ENCODE measurements at regions not wholly inside any gene's neighbourhood (a gene's known extent, or its start where the extent isn't known, plus 50 kb on each side); places are given as distances from the start of the nearest gene placed in this dataset.
A peak's percentile ranks its signal among the peaks of the same experiment; 100 is the strongest.

DNA sequence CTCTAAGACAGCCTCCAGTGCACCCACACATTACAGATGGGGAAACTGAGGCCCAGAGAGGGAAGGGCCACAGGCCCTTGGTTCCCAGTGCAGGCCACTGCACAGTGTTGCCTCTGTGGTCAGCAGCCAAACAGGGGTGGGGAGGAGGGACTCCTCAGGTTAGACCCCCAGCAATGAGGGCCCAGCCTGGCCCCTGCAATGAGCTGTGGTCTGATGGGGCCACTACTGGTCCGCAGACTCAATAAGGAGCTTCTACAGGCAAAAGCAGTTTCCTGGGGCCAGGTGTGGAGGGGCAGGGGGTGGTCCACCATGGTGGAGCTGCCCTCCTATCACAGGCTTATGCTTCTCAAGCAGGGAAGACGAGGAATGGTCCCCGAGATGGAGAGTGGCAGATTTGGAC lies 87.6 kb downstream of the HS1BP3 start:
- Histone ChIP-seq H3K9me3 (no peaks in the 10 kb centered on the region), H3K36me3 (no peaks in the 10 kb centered on the region), H3K27me3 (no peaks in the 10 kb centered on the region), H3K4me1 (peaks cover 11 to 40% (median 26%) of the 10 kb centered on the region in 9 donors), H3K4me3 (no peak overlapping the region), H3K27ac (no peak overlapping the region)
- no peak for TF ChIP-seq CTCF (IDR thresholded peaks at IDR 0.05)
- intact Hi-C loops (cut with DNase I), result loop anchor here in 1 of 10 donors (5.0 kb wide), 1 partner anchor 36 kb away; no protein-coding TSS in a partner anchor
- DNase-seq (no peak), ATAC-seq (no peak)
- 97 to 99% methylated on average over 3 of the region's 3 CpGs for WGBS, 2 donors

DNA sequence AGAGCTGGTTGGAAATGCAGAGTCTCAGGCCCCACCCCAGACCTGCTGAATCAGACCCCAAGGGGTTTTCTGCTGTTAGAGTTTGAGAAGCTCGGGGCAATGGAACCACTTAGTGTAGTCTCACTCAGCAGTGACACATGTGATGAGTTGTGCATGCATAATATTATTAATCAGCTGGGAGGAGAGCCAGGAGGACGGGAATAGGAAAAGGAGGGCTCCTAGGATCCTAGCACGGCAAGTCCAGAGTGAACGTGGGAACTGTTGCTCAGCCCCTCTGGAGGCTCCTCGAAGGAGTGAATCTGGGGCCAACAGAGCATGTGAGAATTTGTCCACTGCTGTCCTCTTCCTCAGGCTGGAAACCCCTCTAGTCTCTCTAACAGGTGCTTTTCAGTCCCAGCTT lies 87.1 kb downstream of the HS1BP3 start:
- no peaks in the 10 kb centered on the region for H3K9me3 ChIP-seq
- no peaks in the 10 kb centered on the region for H3K36me3 ChIP-seq
- intact Hi-C loops (cut with DNase I), result loop anchor here in 2 of 10 donors (2.0 to 5.0 kb wide), 2 partner anchors 29 to 37 kb away; no protein-coding TSS in a partner anchor
- no peak overlapping the region for H3K4me3 ChIP-seq
- DNase-seq (no peak), ATAC-seq (peak in 1 of 8 donors; percentile 8)
- TF ChIP-seq CTCF (IDR thresholded peaks at IDR 0.05), result no peak
- H3K27ac ChIP-seq, result peak overlapping the region in 2 of 10 donors; percentile 5 to 10
- peaks cover 15 to 46% (median 31%) of the 10 kb centered on the region in 9 donors for H3K4me1 ChIP-seq
- 77 to 78% methylated on average over 5 of the region's 5 CpGs for WGBS, 2 donors
- H3K27me3 ChIP-seq, result no peaks in the 10 kb centered on the region

GRCh38 chr2:20565101-20565622 lies 85.7 kb downstream of the HS1BP3 start:
- no peak for DNase-seq
- Histone ChIP-seq H3K9me3 (no peaks in the 10 kb centered on the region), H3K27me3 (no peaks in the 10 kb centered on the region), H3K4me3 (no peak overlapping the region), H3K36me3 (no peaks in the 10 kb centered on the region), H3K27ac (no peak overlapping the region), H3K4me1 (peaks cover 24 to 59% (median 43%) of the 10 kb centered on the region in 9 donors)
- intact Hi-C loops (cut with DNase I), result loop anchor here in 1 of 10 donors (2.0 kb wide), 1 partner anchor 30 kb away; no protein-coding TSS in a partner anchor
- TF ChIP-seq CTCF (IDR thresholded peaks at IDR 0.05), result no peak
- WGBS, 2 donors, result 75 to 78% methylated on average over 7 of the region's 7 CpGs
- ATAC-seq, result no peak

GRCh38 chr2:20565623-20566236 lies 85.2 kb downstream of the HS1BP3 start:
- 73 to 81% methylated on average over 8 of the region's 8 CpGs for WGBS, 2 donors
- Histone ChIP-seq H3K36me3 (no peaks in the 10 kb centered on the region), H3K4me1 (peaks cover 29 to 65% (median 48%) of the 10 kb centered on the region in 9 donors), H3K4me3 (no peak overlapping the region), H3K9me3 (no peaks in the 10 kb centered on the region), H3K27me3 (no peaks in the 10 kb centered on the region), H3K27ac (no peak overlapping the region)
- no peak for ATAC-seq
- intact Hi-C loops (cut with DNase I), result loop anchor here in 1 of 10 donors (2.0 kb wide), 1 partner anchor 31 kb away; no protein-coding TSS in a partner anchor
- DNase-seq, result no peak
- no peak for TF ChIP-seq CTCF (IDR thresholded peaks at IDR 0.05)

Data from heart right ventricle (tissue), 16 donors.